ENCODE measurements at regions not wholly inside any gene's neighbourhood (a gene's known extent, or its start where the extent isn't known, plus 50 kb on each side); places are given as distances from the start of the nearest gene placed in this dataset.

DNA sequence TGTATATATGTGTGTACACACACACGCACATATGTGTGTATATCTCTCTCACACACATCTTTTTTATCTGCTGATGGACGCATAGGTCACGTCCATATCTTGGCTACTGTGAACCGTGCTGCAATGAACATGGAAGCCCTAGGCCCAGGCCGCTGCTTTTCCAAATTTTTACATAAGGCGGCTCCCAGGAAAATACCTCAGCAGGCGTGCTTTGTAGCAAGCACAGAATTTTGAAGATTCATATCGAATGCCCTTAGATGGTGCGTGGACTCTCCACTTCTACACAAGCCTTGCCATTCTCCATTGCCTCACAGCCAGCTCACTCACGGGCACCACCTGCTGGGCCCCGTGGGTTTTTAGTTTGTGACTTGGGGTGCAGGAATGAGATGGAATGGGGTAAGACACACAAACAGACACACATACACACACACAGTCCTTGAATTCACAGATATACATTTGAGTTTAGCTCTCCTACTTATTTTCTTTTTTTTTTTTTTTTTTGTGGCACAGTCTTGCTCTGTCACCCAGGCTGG lies 57.9 kb upstream of the RNF32 start:
- TF ChIP-seq FOXM1 (IDR thresholded peaks at IDR 0.05; ENCODE audit: borderline replicate concordance, low read depth), result no peak
- TF ChIP-seq TEAD4 (IDR thresholded peaks at IDR 0.05), result no peak
- TF ChIP-seq RAD21 (IDR thresholded peaks at IDR 0.05; ENCODE audit: low read depth), result no peak
- TF ChIP-seq CEBPB (IDR thresholded peaks at IDR 0.05), result no peak
- TF ChIP-seq YY1 (IDR thresholded peaks at IDR 0.05; ENCODE audit: low read depth), result no peak

DNA sequence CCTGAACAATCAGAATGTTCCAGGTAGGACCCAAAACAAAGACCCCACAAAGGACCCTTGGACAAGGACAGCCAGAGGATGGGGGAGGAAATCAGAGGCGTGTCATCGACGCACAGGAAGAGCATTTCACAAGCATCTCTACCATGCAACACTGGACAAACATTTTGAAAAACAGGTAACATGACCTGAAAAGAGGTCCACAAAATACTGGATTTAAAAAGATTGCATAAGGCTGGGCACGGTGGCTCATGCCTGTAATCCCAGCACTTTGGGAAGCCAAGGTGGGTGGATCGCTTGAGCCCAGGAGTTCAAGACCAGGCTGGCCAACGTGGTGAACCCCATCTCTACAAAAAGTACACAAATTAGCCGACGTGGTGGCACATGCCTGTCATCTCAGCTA lies 60.5 kb upstream of the RNF32 start:
- TF ChIP-seq TEAD4 (IDR thresholded peaks at IDR 0.05), result no peak

DNA sequence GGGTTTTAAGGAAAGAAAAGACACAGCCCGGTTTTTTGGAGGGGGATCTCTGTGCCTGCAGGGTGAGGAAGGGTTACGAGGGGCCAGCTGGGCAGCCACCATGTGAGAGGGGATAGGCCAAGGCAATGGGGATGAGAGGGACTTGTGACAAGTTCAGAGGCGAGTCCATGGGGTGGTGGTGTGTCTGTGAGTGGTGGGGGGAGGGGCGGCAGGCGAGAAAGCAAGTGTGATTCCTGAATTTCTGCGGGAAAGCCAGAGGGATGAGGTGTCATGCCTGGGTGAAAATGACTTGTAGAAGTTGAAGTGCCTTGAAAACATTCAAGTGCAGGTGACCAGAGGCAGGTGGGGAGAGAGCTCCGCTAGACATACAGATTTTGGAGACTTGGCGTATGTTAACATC lies 61.0 kb upstream of the RNF32 start:
- TF ChIP-seq YY1 (IDR thresholded peaks at IDR 0.05; ENCODE audit: low read depth), result no peak
- TF ChIP-seq TAF1 (IDR thresholded peaks at IDR 0.05; ENCODE audit: low read depth), result no peak
- TF ChIP-seq EGR1 (IDR thresholded peaks at IDR 0.05), result no peak
- TF ChIP-seq, protein P1, sequence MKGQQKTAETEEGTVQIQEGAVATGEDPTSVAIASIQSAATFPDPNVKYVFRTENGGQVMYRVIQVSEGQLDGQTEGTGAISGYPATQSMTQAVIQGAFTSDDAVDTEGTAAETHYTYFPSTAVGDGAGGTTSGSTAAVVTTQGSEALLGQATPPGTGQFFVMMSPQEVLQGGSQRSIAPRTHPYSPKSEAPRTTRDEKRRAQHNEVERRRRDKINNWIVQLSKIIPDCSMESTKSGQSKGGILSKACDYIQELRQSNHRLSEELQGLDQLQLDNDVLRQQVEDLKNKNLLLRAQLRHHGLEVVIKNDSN (IDR thresholded peaks at IDR 0.05), result no peak
- TF ChIP-seq NFIC (IDR thresholded peaks at IDR 0.05), result no peak
- TF ChIP-seq EP300 (IDR thresholded peaks at IDR 0.05; ENCODE audit: borderline replicate concordance), result no peak
- TF ChIP-seq TEAD4 (IDR thresholded peaks at IDR 0.05), result no peak
- no peak for TF ChIP-seq TCF12 (IDR thresholded peaks at IDR 0.05; ENCODE audit: low read depth)
- TF ChIP-seq ZBTB7A (IDR thresholded peaks at IDR 0.05; ENCODE audit: low read depth), result no peak
- TF ChIP-seq, protein P2, sequence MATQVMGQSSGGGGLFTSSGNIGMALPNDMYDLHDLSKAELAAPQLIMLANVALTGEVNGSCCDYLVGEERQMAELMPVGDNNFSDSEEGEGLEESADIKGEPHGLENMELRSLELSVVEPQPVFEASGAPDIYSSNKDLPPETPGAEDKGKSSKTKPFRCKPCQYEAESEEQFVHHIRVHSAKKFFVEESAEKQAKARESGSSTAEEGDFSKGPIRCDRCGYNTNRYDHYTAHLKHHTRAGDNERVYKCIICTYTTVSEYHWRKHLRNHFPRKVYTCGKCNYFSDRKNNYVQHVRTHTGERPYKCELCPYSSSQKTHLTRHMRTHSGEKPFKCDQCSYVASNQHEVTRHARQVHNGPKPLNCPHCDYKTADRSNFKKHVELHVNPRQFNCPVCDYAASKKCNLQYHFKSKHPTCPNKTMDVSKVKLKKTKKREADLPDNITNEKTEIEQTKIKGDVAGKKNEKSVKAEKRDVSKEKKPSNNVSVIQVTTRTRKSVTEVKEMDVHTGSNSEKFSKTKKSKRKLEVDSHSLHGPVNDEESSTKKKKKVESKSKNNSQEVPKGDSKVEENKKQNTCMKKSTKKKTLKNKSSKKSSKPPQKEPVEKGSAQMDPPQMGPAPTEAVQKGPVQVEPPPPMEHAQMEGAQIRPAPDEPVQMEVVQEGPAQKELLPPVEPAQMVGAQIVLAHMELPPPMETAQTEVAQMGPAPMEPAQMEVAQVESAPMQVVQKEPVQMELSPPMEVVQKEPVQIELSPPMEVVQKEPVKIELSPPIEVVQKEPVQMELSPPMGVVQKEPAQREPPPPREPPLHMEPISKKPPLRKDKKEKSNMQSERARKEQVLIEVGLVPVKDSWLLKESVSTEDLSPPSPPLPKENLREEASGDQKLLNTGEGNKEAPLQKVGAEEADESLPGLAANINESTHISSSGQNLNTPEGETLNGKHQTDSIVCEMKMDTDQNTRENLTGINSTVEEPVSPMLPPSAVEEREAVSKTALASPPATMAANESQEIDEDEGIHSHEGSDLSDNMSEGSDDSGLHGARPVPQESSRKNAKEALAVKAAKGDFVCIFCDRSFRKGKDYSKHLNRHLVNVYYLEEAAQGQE (IDR thresholded peaks at IDR 0.05; ENCODE audit: low read depth), result no peak
- TF ChIP-seq, protein P3, sequence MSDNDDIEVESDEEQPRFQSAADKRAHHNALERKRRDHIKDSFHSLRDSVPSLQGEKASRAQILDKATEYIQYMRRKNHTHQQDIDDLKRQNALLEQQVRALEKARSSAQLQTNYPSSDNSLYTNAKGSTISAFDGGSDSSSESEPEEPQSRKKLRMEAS (IDR thresholded peaks at IDR 0.05), result no peak

DNA sequence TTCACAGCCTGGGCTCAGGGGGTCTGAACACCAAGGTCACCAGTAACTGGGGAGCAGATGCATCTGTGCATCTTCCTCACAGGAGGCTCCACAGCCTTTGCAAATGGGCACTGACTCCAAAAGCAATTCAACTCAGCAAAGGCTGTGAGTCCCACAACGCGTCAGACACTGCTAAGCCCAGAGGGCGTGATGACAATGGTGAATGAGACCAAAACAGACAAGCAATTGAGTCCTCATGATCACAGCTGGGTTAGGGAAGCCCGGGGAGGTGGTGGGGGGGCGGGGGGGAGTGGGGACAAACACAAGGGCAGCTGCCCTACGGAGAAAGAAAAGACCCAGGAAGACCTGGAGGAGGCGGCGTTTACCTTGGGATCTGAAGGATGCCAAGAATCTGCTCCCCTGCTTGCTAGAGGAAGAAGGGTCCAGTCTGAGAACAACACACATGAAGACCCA lies 61.6 kb upstream of the RNF32 start:
- TF ChIP-seq FOXM1 (IDR thresholded peaks at IDR 0.05; ENCODE audit: borderline replicate concordance, low read depth) (no peak), EP300 (IDR thresholded peaks at IDR 0.05; ENCODE audit: borderline replicate concordance) (no peak), TEAD4 (IDR thresholded peaks at IDR 0.05) (no peak), ZBTB7A (IDR thresholded peaks at IDR 0.05; ENCODE audit: low read depth) (no peak), TAF1 (IDR thresholded peaks at IDR 0.05; ENCODE audit: low read depth) (no peak), TCF12 (IDR thresholded peaks at IDR 0.05; ENCODE audit: low read depth) (no peak), YY1 (IDR thresholded peaks at IDR 0.05; ENCODE audit: low read depth) (no peak), NFIC (IDR thresholded peaks at IDR 0.05) (no peak), RAD21 (IDR thresholded peaks at IDR 0.05; ENCODE audit: low read depth) (no peak), EGR1 (IDR thresholded peaks at IDR 0.05) (no peak), CREB1 (IDR thresholded peaks at IDR 0.05; ENCODE audit: low read depth) (no peak)
- TF ChIP-seq, protein P2 (IDR thresholded peaks at IDR 0.05; ENCODE audit: low read depth), result no peak
- TF ChIP-seq, protein P3 (IDR thresholded peaks at IDR 0.05), result no peak

DNA sequence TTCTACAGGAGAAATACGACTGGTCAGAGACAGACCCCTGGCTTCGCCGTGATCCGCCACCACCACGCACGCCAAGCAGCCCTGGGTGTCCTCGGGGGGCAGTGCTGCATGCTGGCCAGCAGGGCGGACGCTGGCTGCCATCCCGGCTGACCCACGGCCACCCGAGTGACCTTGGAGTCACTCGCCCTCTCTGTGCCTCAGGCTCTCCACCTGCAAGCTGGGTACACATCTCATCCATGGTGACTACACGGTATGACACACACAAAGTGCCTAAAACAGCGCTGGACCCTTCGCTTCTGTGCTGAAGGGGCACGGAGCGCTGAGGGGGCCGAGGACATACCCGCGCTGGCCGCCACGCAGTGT lies 62.0 kb upstream of the RNF32 start:
- TF ChIP-seq, protein P3 (IDR thresholded peaks at IDR 0.05), result no peak
- TF ChIP-seq EP300 (IDR thresholded peaks at IDR 0.05; ENCODE audit: borderline replicate concordance) (no peak), YY1 (IDR thresholded peaks at IDR 0.05; ENCODE audit: low read depth) (no peak), TCF12 (IDR thresholded peaks at IDR 0.05; ENCODE audit: low read depth) (no peak), FOXM1 (IDR thresholded peaks at IDR 0.05; ENCODE audit: borderline replicate concordance, low read depth) (no peak), EGR1 (IDR thresholded peaks at IDR 0.05) (no peak), CREB1 (IDR thresholded peaks at IDR 0.05; ENCODE audit: low read depth) (no peak), NFIC (IDR thresholded peaks at IDR 0.05) (no peak), TAF1 (IDR thresholded peaks at IDR 0.05; ENCODE audit: low read depth) (no peak), RAD21 (IDR thresholded peaks at IDR 0.05; ENCODE audit: low read depth) (no peak), CEBPB (IDR thresholded peaks at IDR 0.05) (no peak), TEAD4 (IDR thresholded peaks at IDR 0.05) (no peak), ZBTB7A (IDR thresholded peaks at IDR 0.05; ENCODE audit: low read depth) (no peak)
- TF ChIP-seq, protein P1 (IDR thresholded peaks at IDR 0.05), result no peak
- TF ChIP-seq, protein P2 (IDR thresholded peaks at IDR 0.05; ENCODE audit: low read depth), result no peak

All from Ishikawa (cell line).